PFSK-1 (cell line): ENCODE measurements at regions not wholly inside any gene's neighbourhood (a gene's known extent, or its start where the extent isn't known, plus 50 kb on each side); places are given as distances from the start of the nearest gene placed in this dataset.

Source experiments
- FOXP2 ChIP-seq: optimal IDR thresholded peaks from 2 replicates; pipeline ENCODE3; 2011; ENCODE audit warnings: borderline replicate concordance, control low read depth, inconsistent platforms; ENCODE audit not compliant: insufficient read depth; ENCODE audit errors: extremely low read length, extremely low read depth
- POLR2AphosphoS5 ChIP-seq: IDR thresholded peaks from 2 replicates; pipeline ENCODE4 v1.6.1; 2012; ENCODE audit warnings: low read depth, mild to moderate bottlenecking, control low read depth, low read length, moderate library complexity
- REST ChIP-seq, 2 experiments: IDR thresholded peaks; 2 replicates each; pipeline versions ENCODE4 v1.6.1 to v1.8.0; 2011 to 2012; ENCODE audit warnings: low read depth in 2 of 2, low read length in 2 of 2, control low read depth in 1 of 2, inconsistent platforms in 1 of 2, mild to moderate bottlenecking in 1 of 2, moderate library complexity in 1 of 2; ENCODE audit not compliant: insufficient read depth in 1 of 2
- SIN3A ChIP-seq: IDR thresholded peaks from 2 replicates; pipeline ENCODE4 v1.6.1; 2012; ENCODE audit warnings: mild to moderate bottlenecking, low read length, moderate library complexity, borderline replicate concordance; ENCODE audit not compliant: insufficient read depth
- TAF1 ChIP-seq: IDR thresholded peaks from 2 replicates; pipeline ENCODE4 v1.6.1; 2012; ENCODE audit warnings: low read length, control low read depth, borderline replicate concordance; ENCODE audit not compliant: insufficient read depth

- no peak for TF ChIP-seq POLR2AphosphoS5
- TF ChIP-seq REST (IDR thresholded peaks at IDR 0.05; ENCODE audit: insufficient read depth in 1 of 2, low read depth in 2 of 2, low read length in 2 of 2) = no peak
- TF ChIP-seq TAF1 = no peak
- TF ChIP-seq SIN3A = no peak
Measured at GRCh38 chr6:12648171-12648570, 68.4 kb upstream of the PHACTR1 start.

- TF ChIP-seq REST (IDR thresholded peaks at IDR 0.05; ENCODE audit: insufficient read depth in 1 of 2, low read depth in 2 of 2, low read length in 2 of 2) (no peak), FOXP2 (no peak), POLR2AphosphoS5 (no peak), TAF1 (no peak), SIN3A (no peak)
Measured at GRCh38 chr6:12649325-12649724, 67.2 kb upstream of the PHACTR1 start.

- TF ChIP-seq FOXP2 = no peak
- TF ChIP-seq TAF1 = no peak
- TF ChIP-seq POLR2AphosphoS5 = no peak
- TF ChIP-seq REST (IDR thresholded peaks at IDR 0.05; ENCODE audit: insufficient read depth in 1 of 2, low read depth in 2 of 2, low read length in 2 of 2) = no peak
- no peak for TF ChIP-seq SIN3A
Measured at GRCh38 chr6:12653486-12653885, 63.1 kb upstream of the PHACTR1 start.

GRCh38 chr6:12654107-12654506 lies 62.5 kb upstream of the PHACTR1 start:
- TF ChIP-seq POLR2AphosphoS5 = no peak
- TF ChIP-seq TAF1 = no peak
- TF ChIP-seq FOXP2 = no peak
- no peak for TF ChIP-seq REST (IDR thresholded peaks at IDR 0.05; ENCODE audit: insufficient read depth in 1 of 2, low read depth in 2 of 2, low read length in 2 of 2)
- TF ChIP-seq SIN3A = no peak

GRCh38 chr6:12654514-12654913 lies 62.1 kb upstream of the PHACTR1 start:
- TF ChIP-seq REST (IDR thresholded peaks at IDR 0.05; ENCODE audit: insufficient read depth in 1 of 2, low read depth in 2 of 2, low read length in 2 of 2) (no peak), SIN3A (no peak), TAF1 (no peak), FOXP2 (no peak)
